Endothelial cell (in vitro differentiated cells): ENCODE measurements at regions not wholly inside any gene's neighbourhood (a gene's known extent, or its start where the extent isn't known, plus 50 kb on each side); places are given as distances from the start of the nearest gene placed in this dataset.

Experiments used
- DNase-seq: peaks from one replicate; pipeline ENCODE4 v3.0.0; 2021; ENCODE audit warnings: low spot score
- H3K27ac Mint-ChIP-seq: one replicate; pipeline ENCODE4 v1.8.0; 2021; ENCODE audit warnings: mixed read lengths, inconsistent platforms; ENCODE audit not compliant: unreplicated experiment
- H3K27me3 Mint-ChIP-seq: one replicate; pipeline ENCODE4 v1.8.0; 2021; ENCODE audit warnings: mild to moderate bottlenecking, moderate library complexity, mixed read lengths, inconsistent platforms; ENCODE audit not compliant: unreplicated experiment
- H3K36me3 Mint-ChIP-seq: one replicate; pipeline ENCODE4 v1.8.0; 2021; ENCODE audit warnings: mild to moderate bottlenecking, low read depth, mixed read lengths, inconsistent platforms; ENCODE audit not compliant: unreplicated experiment
- H3K4me1 Mint-ChIP-seq: one replicate; pipeline ENCODE4 v1.8.0; 2021; ENCODE audit warnings: mild to moderate bottlenecking, mixed read lengths, inconsistent platforms; ENCODE audit not compliant: unreplicated experiment
- H3K4me3 Mint-ChIP-seq: one replicate; pipeline ENCODE4 v1.8.0; 2021; ENCODE audit warnings: mild to moderate bottlenecking, mixed read lengths, inconsistent platforms; ENCODE audit not compliant: unreplicated experiment
- H3K9me3 Mint-ChIP-seq: one replicate; pipeline ENCODE4 v1.8.0; 2021; ENCODE audit warnings: mixed read lengths, inconsistent platforms; ENCODE audit not compliant: unreplicated experiment
- TF ChIP-seq, protein P1 (sequence below): fragments of 200-600 bp; sonication (generic); IDR thresholded peaks from one replicate; pipeline ENCODE4 v1.5.0; 2021; ENCODE audit warnings: antibody characterized with exemption; ENCODE audit not compliant: unreplicated experiment

- TF ChIP-seq, protein P1, sequence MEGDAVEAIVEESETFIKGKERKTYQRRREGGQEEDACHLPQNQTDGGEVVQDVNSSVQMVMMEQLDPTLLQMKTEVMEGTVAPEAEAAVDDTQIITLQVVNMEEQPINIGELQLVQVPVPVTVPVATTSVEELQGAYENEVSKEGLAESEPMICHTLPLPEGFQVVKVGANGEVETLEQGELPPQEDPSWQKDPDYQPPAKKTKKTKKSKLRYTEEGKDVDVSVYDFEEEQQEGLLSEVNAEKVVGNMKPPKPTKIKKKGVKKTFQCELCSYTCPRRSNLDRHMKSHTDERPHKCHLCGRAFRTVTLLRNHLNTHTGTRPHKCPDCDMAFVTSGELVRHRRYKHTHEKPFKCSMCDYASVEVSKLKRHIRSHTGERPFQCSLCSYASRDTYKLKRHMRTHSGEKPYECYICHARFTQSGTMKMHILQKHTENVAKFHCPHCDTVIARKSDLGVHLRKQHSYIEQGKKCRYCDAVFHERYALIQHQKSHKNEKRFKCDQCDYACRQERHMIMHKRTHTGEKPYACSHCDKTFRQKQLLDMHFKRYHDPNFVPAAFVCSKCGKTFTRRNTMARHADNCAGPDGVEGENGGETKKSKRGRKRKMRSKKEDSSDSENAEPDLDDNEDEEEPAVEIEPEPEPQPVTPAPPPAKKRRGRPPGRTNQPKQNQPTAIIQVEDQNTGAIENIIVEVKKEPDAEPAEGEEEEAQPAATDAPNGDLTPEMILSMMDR: no peak
- Mint-ChIP-seq H3K9me3 (no peaks in the 10 kb centered on the region), H3K36me3 (no peaks in the 10 kb centered on the region), H3K4me3 (no peak overlapping the region), H3K27ac (no peak overlapping the region), H3K4me1 (no peaks in the 10 kb centered on the region), H3K27me3 (peaks cover 12% of the 10 kb centered on the region)
- no peak for DNase-seq
Observed at GRCh38 chr13:112325142-112325808, 50.9 kb upstream of the SPACA7 start.

DNA sequence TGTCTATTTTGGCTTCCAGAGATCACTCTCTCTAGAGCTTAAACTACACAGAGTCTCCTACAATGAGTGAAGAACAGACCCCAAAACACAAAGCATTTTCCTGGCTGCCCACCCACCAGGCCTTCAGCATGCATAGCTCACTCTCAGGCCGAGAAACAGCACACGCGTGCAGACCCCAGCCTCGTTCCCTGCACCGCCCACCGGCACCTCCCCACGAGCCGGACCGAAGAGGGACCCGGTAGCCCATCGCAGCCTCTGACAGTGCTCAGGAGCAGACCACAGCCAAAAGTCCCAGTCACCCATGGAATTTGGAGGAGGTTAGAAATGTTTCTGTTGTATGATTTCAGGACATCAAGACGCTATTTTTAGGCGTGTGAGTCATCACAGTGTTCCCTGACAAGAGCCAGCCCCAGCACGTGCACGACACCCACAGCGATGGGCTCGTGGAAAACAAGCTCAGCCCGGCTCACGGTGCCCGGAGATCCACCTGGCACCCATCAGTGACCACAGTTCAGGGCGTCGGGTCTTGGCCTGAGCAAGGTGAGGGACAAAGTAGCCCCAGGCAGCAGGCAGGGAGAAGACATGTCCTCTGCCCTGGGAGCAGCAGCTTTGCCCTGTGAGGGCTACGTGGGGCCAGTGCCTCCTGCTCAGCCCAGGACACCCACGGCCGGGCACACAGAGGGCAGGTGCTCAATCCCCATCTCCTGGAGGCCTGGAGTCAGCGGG lies 50.1 kb upstream of the SPACA7 start:
- Mint-ChIP-seq H3K27ac (no peak overlapping the region), H3K27me3 (peaks cover 9% of the 10 kb centered on the region), H3K9me3 (no peaks in the 10 kb centered on the region), H3K4me3 (no peak overlapping the region), H3K4me1 (no peaks in the 10 kb centered on the region), H3K36me3 (no peaks in the 10 kb centered on the region)
- TF ChIP-seq, protein P1: no peak
- DNase-seq: no peak
